ENCODE measurements at regions not wholly inside any gene's neighbourhood (a gene's known extent, or its start where the extent isn't known, plus 50 kb on each side); places are given as distances from the start of the nearest gene placed in this dataset.

DNA sequence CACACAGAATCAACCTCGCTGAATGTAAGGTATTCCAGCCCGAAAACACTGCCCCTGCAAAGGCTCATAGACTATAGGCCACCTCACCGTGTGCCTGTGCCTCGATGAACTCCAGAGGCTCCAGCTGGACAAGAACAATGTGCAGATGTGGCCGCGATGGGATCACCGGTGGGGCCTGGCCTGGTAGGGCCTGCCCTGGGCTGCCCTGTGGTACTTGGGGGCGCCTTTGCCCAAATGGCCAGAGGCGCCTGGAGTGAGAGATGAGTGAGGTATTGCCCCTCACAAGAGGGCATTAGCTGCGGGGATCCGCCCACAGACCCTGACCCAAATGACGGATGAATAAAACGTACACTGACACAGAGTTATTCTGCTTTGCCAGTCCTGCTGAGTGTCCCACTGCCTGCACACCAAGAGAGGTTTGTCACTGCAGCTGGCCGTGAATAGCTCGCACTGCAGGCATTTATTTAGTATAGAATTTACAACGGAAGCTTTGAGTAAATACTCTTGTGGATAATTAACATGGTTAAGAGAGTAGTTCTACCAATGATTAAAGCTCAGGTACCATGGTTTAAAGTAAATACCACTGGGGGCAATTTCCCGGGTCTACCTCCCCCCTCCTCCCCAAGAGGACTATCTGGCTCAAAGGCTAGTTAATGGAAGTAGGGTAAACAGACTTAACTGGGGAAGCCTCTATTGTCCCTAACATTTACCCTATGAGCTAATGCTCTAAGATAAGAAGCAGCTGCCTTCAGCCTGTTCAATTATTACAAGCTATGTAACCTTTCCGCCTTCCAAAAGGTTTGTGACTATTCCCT, 101.1 kb upstream of the IGLL5 start:
- Histone ChIP-seq H2BK5ac (ENCODE audit: insufficient read length, low read length) (no peak overlapping the region), H2BK12ac (ENCODE audit: insufficient read length, low read depth, low read length) (no peak overlapping the region), H3K9ac (ENCODE audit: extremely low read depth, insufficient read length, low read length) (no peak overlapping the region), H3K23me2 (ENCODE audit: insufficient read length, low read depth, low read length, poor library complexity, severe bottlenecking) (no peaks in the 10 kb centered on the region), H3K79me2 (ENCODE audit: insufficient read depth, low read length) (no peaks in the 10 kb centered on the region), H2BK20ac (ENCODE audit: low read depth, low read length, poor library complexity, severe bottlenecking) (no peak overlapping the region), H3K4me2 (ENCODE audit: insufficient read depth, insufficient read length, low read length) (no peak overlapping the region), H3K56ac (ENCODE audit: insufficient read length, low read depth, low read length) (no peak overlapping the region), H2AK5ac (ENCODE audit: insufficient read length, low read length) (no peak overlapping the region), H4K91ac (ENCODE audit: insufficient read length, low read depth, low read length) (no peak overlapping the region), H2BK15ac (ENCODE audit: low read depth, low read length) (no peak overlapping the region), H3K18ac (ENCODE audit: insufficient read length, low read depth, low read length) (no peak overlapping the region), H3K4me1 (ENCODE audit: insufficient read depth, low read length) (no peaks in the 10 kb centered on the region), H2AFZ (ENCODE audit: low read length) (no peak overlapping the region), H4K8ac (replicated peaks; ENCODE audit: insufficient read length, low read depth, low read length) (no peak overlapping the region), H3K23ac (ENCODE audit: insufficient read length, low read depth, low read length) (no peak overlapping the region), H3T11ph (ENCODE audit: low read length) (no peak overlapping the region), H3K14ac (ENCODE audit: insufficient read depth, low read length) (no peak overlapping the region), H3K27ac (ENCODE audit: insufficient read length, low read depth, low read length) (no peak overlapping the region), H4K5ac (ENCODE audit: insufficient read length, low read depth, low read length) (no peak overlapping the region), H3K27me3 (ENCODE audit: insufficient read depth, low read length) (peaks cover 11% of the 10 kb centered on the region; the same call in 1 of the 2 replicates), H3K9me3 (ENCODE audit: control insufficient read depth, low read depth, low read length) (no peaks in the 10 kb centered on the region), H3K4ac (ENCODE audit: low read depth, low read length) (no peak overlapping the region; the same call in 1 of the 2 replicates), H2BK120ac (ENCODE audit: low read depth, low read length, poor library complexity, severe bottlenecking) (no peak overlapping the region), H4K20me1 (ENCODE audit: control insufficient read depth, insufficient read depth, insufficient read length) (no peaks in the 10 kb centered on the region), H3K79me1 (ENCODE audit: insufficient read depth, low read depth, low read length, poor library complexity, severe bottlenecking) (no peaks in the 10 kb centered on the region)
- peak overlapping the region in 1 of 3 experiments; percentile 66; a peak in 2 of 7 replicates for H3K27ac Mint-ChIP-seq
- TF ChIP-seq, protein P1, sequence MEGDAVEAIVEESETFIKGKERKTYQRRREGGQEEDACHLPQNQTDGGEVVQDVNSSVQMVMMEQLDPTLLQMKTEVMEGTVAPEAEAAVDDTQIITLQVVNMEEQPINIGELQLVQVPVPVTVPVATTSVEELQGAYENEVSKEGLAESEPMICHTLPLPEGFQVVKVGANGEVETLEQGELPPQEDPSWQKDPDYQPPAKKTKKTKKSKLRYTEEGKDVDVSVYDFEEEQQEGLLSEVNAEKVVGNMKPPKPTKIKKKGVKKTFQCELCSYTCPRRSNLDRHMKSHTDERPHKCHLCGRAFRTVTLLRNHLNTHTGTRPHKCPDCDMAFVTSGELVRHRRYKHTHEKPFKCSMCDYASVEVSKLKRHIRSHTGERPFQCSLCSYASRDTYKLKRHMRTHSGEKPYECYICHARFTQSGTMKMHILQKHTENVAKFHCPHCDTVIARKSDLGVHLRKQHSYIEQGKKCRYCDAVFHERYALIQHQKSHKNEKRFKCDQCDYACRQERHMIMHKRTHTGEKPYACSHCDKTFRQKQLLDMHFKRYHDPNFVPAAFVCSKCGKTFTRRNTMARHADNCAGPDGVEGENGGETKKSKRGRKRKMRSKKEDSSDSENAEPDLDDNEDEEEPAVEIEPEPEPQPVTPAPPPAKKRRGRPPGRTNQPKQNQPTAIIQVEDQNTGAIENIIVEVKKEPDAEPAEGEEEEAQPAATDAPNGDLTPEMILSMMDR (conservative IDR thresholded peaks at IDR 0.05): no peak
- no peaks in the 10 kb centered on the region for H3K36me3 Mint-ChIP-seq (ENCODE audit: insufficient read depth in 1 of 3, low read depth in 3 of 3)
- H3K27me3 Mint-ChIP-seq (ENCODE audit: low read depth): peaks cover 94% of the 10 kb centered on the region
- no peak overlapping the region for H3K4me3 Mint-ChIP-seq
- WGBS (ENCODE audit: extremely low coverage, insufficient read length, low lambda C conversion rate): no CpG with 5 or more reads among the region's 18 CpGs
- no peak for DNase-seq
- no peaks in the 10 kb centered on the region for H3K9me3 Mint-ChIP-seq
- H3K4me1 Mint-ChIP-seq: no peaks in the 10 kb centered on the region
